G401 (cell line): ENCODE measurements at regions not wholly inside any gene's neighbourhood (a gene's known extent, or its start where the extent isn't known, plus 50 kb on each side); places are given as distances from the start of the nearest gene placed in this dataset.

Experiments used
- DNase-seq: peaks from one replicate; pipeline ENCODE4 v3.0.0-alpha.2; 2015; ENCODE audit warnings: low spot score
- in situ Hi-C: cut with HindIII; loops from 2 replicates; pipeline ENCODE4 v1.10.0; 2016; ENCODE audit warnings: low sequenced_read_pairs, mixed read lengths

- in situ Hi-C loops: no loop called here
- no peak for DNase-seq
These were observed 302.5 kb downstream of the CTTN start for GRCh38 chr11:70700871-70701270.

- DNase-seq: no peak
- in situ Hi-C loops: no loop called here
These were observed 303.8 kb downstream of the CTTN start for GRCh38 chr11:70702040-70702648.

- no peak for DNase-seq
- in situ Hi-C loops: no loop called here
These were observed 305.1 kb downstream of the CTTN start for GRCh38 chr11:70703141-70704064.

GRCh38 chr11:70705097-70705496 is 306.8 kb downstream of the CTTN start:
- no peak for DNase-seq
- in situ Hi-C loops: no loop called here

- in situ Hi-C loops: no loop called here
- DNase-seq: no peak
These were observed 307.6 kb downstream of the CTTN start for GRCh38 chr11:70705930-70706329.

- no peak for DNase-seq
- in situ Hi-C loops: no loop called here
These were observed 309.5 kb downstream of the CTTN start for GRCh38 chr11:70707821-70708220.

GRCh38 chr11:70709596-70709995 is 311.3 kb downstream of the CTTN start:
- in situ Hi-C loops: no loop called here
- no peak for DNase-seq

GRCh38 chr11:70710192-70710591 is 311.9 kb downstream of the CTTN start:
- DNase-seq: no peak
- in situ Hi-C loops: no loop called here

- in situ Hi-C loops: no loop called here
- DNase-seq: no peak
These were observed 312.3 kb downstream of the CTTN start for GRCh38 chr11:70710601-70711000.

GRCh38 chr11:70711095-70711910 is 313.0 kb downstream of the CTTN start:
- in situ Hi-C loops: no loop called here
- no peak for DNase-seq

GRCh38 chr11:70711911-70712185 is 313.5 kb downstream of the CTTN start:
- DNase-seq: no peak
- in situ Hi-C loops: no loop called here

- in situ Hi-C loops: no loop called here
- no peak for DNase-seq
These were observed 314.1 kb downstream of the CTTN start for GRCh38 chr11:70712471-70712870.

GRCh38 chr11:70713086-70713835 is 314.9 kb downstream of the CTTN start:
- no peak for DNase-seq
- in situ Hi-C loops: no loop called here

GRCh38 chr11:70713988-70714665 is 315.8 kb downstream of the CTTN start:
- in situ Hi-C loops: no loop called here
- DNase-seq: no peak

GRCh38 chr11:70715166-70715951 is 317.0 kb downstream of the CTTN start:
- DNase-seq: no peak
- in situ Hi-C loops: no loop called here

- in situ Hi-C loops: no loop called here
- no peak for DNase-seq
These were observed 317.9 kb downstream of the CTTN start for GRCh38 chr11:70716216-70716615.

GRCh38 chr11:70716986-70717775 is 318.9 kb downstream of the CTTN start:
- no peak for DNase-seq
- in situ Hi-C loops: no loop called here
